ENCODE measurements at regions not wholly inside any gene's neighbourhood (a gene's known extent, or its start where the extent isn't known, plus 50 kb on each side); places are given as distances from the start of the nearest gene placed in this dataset.

DNA sequence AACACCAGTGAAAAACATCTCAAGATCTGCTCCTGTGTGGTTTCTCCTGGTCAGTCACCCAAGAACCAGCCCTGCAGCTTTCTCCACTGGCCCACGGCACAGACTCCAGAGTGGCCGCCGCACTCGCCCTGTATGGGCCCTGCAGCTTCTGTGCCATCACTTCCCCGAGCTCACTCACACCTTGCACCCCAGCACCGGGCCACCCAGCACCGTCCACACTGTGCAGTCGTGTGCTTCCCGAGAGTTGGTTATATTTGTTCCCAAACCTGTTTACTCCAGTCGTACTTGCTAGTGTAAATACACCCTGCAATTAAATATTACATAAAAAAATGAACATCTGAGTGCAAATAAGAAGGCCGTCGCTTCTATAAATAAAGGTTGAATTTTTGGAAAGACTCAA is 341.7 kb downstream of the CDH26 start:
- TF ChIP-seq, protein P1, sequence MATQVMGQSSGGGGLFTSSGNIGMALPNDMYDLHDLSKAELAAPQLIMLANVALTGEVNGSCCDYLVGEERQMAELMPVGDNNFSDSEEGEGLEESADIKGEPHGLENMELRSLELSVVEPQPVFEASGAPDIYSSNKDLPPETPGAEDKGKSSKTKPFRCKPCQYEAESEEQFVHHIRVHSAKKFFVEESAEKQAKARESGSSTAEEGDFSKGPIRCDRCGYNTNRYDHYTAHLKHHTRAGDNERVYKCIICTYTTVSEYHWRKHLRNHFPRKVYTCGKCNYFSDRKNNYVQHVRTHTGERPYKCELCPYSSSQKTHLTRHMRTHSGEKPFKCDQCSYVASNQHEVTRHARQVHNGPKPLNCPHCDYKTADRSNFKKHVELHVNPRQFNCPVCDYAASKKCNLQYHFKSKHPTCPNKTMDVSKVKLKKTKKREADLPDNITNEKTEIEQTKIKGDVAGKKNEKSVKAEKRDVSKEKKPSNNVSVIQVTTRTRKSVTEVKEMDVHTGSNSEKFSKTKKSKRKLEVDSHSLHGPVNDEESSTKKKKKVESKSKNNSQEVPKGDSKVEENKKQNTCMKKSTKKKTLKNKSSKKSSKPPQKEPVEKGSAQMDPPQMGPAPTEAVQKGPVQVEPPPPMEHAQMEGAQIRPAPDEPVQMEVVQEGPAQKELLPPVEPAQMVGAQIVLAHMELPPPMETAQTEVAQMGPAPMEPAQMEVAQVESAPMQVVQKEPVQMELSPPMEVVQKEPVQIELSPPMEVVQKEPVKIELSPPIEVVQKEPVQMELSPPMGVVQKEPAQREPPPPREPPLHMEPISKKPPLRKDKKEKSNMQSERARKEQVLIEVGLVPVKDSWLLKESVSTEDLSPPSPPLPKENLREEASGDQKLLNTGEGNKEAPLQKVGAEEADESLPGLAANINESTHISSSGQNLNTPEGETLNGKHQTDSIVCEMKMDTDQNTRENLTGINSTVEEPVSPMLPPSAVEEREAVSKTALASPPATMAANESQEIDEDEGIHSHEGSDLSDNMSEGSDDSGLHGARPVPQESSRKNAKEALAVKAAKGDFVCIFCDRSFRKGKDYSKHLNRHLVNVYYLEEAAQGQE (IDR thresholded peaks at IDR 0.05; ENCODE audit: insufficient read depth in 1 of 2, low read depth in 2 of 2, low read length in 2 of 2), result no peak
- TF ChIP-seq POLR2AphosphoS5 (IDR thresholded peaks at IDR 0.05; ENCODE audit: low read depth, low read length), result no peak

All from PFSK-1 (cell line).